ENCODE measurements at regions not wholly inside any gene's neighbourhood (a gene's known extent, or its start where the extent isn't known, plus 50 kb on each side); places are given as distances from the start of the nearest gene placed in this dataset.

DNA sequence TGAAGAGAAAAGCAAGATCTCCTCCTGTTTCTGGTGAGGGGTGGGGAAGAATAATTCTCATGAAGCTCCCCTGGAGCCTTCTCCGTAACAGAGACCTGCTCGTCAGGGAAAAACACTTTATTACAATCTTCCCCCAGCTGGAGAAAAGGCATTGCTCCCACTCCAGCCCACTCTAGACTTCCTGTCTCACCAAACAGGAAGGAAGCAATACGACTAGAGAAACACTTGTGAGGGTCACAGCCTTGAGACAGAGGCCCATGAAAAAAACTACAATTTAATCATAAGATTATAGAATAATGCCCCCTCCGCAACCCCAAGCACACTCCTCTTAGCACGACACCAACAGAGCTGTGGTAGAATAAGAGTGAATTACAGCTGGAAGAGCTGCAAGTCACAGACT, 197.2 kb upstream of the S1PR3 start:
- ATAC-seq (no peak), DNase-seq (ENCODE audit: low read depth, low spot score) (no peak)
- Histone ChIP-seq H3K36me3 (ENCODE audit: control insufficient read depth, insufficient read depth, low read length) (no peaks in the 10 kb centered on the region), H3K27ac (ENCODE audit: low read length) (no peak overlapping the region), H3K9me3 (ENCODE audit: control insufficient read depth, insufficient read depth, low read depth, low read length) (no peaks in the 10 kb centered on the region), H3K4me1 (ENCODE audit: control insufficient read depth, insufficient read depth, low read length) (no peaks in the 10 kb centered on the region), H3K27me3 (ENCODE audit: control insufficient read depth, insufficient read depth, low read length) (no peaks in the 10 kb centered on the region), H3K4me3 (ENCODE audit: low read depth in 2 of 2, low read length in 2 of 2) (no peak overlapping the region)
- no TSS peak for BruUV-seq (replicated peaks)
- in situ Hi-C loops (cut with HindIII; ENCODE audit: low pct_unique_long_range_greater_than_20kb, low sequenced_read_pairs), result no loop called here
- ChIA-PET POLR2A (no interaction called here), CTCF (no interaction called here)
- intact Hi-C loops (cut with micrococcal nuclease; ENCODE audit: unreplicated experiment), result no loop called here
- TF ChIP-seq CTCF (IDR thresholded peaks at IDR 0.05), result no peak
- no peak for TF ChIP-seq REST (IDR thresholded peaks at IDR 0.05; ENCODE audit: insufficient read depth in 1 of 2, low read depth in 2 of 2, low read length in 1 of 2)
- no peak for TF ChIP-seq SIN3A (IDR thresholded peaks at IDR 0.05; ENCODE audit: borderline replicate concordance, insufficient read depth, low read depth, low read length)
- TF ChIP-seq TCF7L2 (IDR thresholded peaks at IDR 0.05; ENCODE audit: low read depth, low read length), result no peak
- no peak for TF ChIP-seq POLR2AphosphoS5 (IDR thresholded peaks at IDR 0.05; ENCODE audit: low read depth, low read length)

DNA sequence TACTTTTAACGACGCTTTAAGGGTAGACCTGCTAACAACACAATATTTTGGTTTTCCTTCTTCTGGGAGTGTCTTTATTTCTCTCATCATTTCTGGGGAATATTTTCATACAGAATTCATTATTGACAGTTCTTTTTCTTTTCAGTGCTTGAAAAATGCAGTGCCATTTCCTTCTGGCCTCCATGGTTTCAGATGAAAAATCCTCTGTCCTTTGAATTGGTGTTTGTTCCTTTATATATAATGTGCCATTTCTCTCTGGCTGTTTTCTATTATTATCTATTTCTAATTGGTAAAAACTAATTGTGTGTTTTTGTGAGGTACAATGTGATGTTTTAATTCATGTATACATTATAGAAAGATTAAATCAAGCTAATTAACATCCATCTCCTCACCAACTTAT, 194.3 kb upstream of the S1PR3 start:
- no TSS peak for BruUV-seq (replicated peaks)
- ATAC-seq (no peak), DNase-seq (ENCODE audit: low read depth, low spot score) (no peak)
- no peak for TF ChIP-seq TCF7L2 (IDR thresholded peaks at IDR 0.05; ENCODE audit: low read depth, low read length)
- TF ChIP-seq SIN3A (IDR thresholded peaks at IDR 0.05; ENCODE audit: borderline replicate concordance, insufficient read depth, low read depth, low read length), result no peak
- TF ChIP-seq CTCF (IDR thresholded peaks at IDR 0.05), result no peak
- TF ChIP-seq REST (IDR thresholded peaks at IDR 0.05; ENCODE audit: insufficient read depth in 1 of 2, low read depth in 2 of 2, low read length in 1 of 2), result no peak
- TF ChIP-seq POLR2AphosphoS5 (IDR thresholded peaks at IDR 0.05; ENCODE audit: low read depth, low read length), result no peak
- in situ Hi-C loops (cut with HindIII; ENCODE audit: low pct_unique_long_range_greater_than_20kb, low sequenced_read_pairs) (no loop called here), intact Hi-C loops (cut with micrococcal nuclease; ENCODE audit: unreplicated experiment) (no loop called here)
- POLR2A ChIA-PET, result no interaction called here
- Histone ChIP-seq H3K4me1 (ENCODE audit: control insufficient read depth, insufficient read depth, low read length) (no peaks in the 10 kb centered on the region), H3K27ac (ENCODE audit: low read length) (no peak overlapping the region), H3K36me3 (ENCODE audit: control insufficient read depth, insufficient read depth, low read length) (no peaks in the 10 kb centered on the region), H3K27me3 (ENCODE audit: control insufficient read depth, insufficient read depth, low read length) (no peaks in the 10 kb centered on the region), H3K4me3 (ENCODE audit: low read depth in 2 of 2, low read length in 2 of 2) (no peak overlapping the region), H3K9me3 (ENCODE audit: control insufficient read depth, insufficient read depth, low read depth, low read length) (no peaks in the 10 kb centered on the region)
- CTCF ChIA-PET, result no interaction called here
